Esophagus muscularis mucosa (tissue), 3 donors: ENCODE measurements at regions not wholly inside any gene's neighbourhood (a gene's known extent, or its start where the extent isn't known, plus 50 kb on each side); places are given as distances from the start of the nearest gene placed in this dataset.

Experiments used
- CTCF ChIP-seq, 3 experiments: fragments of 200-600 bp in 2 of 3; fragments of 450-650 bp in 1 of 3; sonication (generic) in 2 of 3; IDR thresholded peaks; one replicate each; pipeline ENCODE4 v1.5.1; 2017 to 2019; ENCODE audit warnings: antibody characterized with exemption in 3 of 3, mild to moderate bottlenecking in 2 of 3, moderate library complexity in 1 of 3
- POLR2A ChIP-seq: fragments of 450-650 bp; IDR thresholded peaks from one replicate; pipeline ENCODE4 v1.6.1; 2017; ENCODE audit warnings: antibody characterized with exemption, moderate library complexity, mild to moderate bottlenecking, low read depth

DNA sequence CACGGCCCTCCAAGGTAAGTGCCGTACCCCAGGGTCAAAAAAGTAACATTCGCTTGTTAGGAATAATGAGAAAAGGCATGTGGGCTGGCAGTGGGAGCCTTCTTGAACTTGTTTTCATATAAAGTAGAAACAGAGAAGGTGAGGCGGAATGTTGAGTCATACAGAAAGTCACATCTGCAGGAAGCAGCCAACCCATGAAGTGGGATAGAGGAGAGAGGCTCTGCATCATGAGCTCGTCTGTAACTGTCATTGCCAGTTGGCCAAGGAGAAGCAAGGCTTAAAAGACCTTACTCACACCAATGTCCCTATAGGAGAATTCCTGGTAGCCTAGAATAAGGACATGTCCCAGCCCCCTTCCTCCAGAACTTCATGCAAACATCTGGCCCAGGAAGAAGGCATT, 253.3 kb downstream of the BUD13 start:
- no peak for TF ChIP-seq POLR2A
- no peak for TF ChIP-seq CTCF (IDR thresholded peaks at IDR 0.05)
